ENCODE measurements at regions not wholly inside any gene's neighbourhood (a gene's known extent, or its start where the extent isn't known, plus 50 kb on each side); places are given as distances from the start of the nearest gene placed in this dataset.
"Not testable (repeated sequence)": the region's sequence is repeated elsewhere in the genome, so short reads cannot be mapped to it uniquely, and the experiment has no call there.

- H3K9me3 ChIP-seq (ENCODE audit: control insufficient read depth, low read length), result no peaks in the 10 kb centered on the region
- no peak overlapping the region for H3K4me3 ChIP-seq (ENCODE audit: low read length)
- no peaks in the 10 kb centered on the region for H3K36me3 ChIP-seq (ENCODE audit: control insufficient read depth, insufficient read depth, low read length, severe bottlenecking)
- no peak overlapping the region for H3K9ac ChIP-seq (ENCODE audit: low read length)
- DNase-seq (ENCODE audit: low read depth), result no peak
- H3K27me3 ChIP-seq (replicated peaks; ENCODE audit: control insufficient read depth, insufficient read depth, low read length), result no peaks in the 10 kb centered on the region
- H3K4me1 ChIP-seq (ENCODE audit: control insufficient read depth, insufficient read depth, low read length), result no peaks in the 10 kb centered on the region
Measured at GRCh38 chr2:34547900-34548299, 948.8 kb upstream of the FAM98A start.

- Histone ChIP-seq H3K9me3 (ENCODE audit: control insufficient read depth, low read length) (no peaks in the 10 kb centered on the region), H3K9ac (ENCODE audit: low read length) (no peak overlapping the region)
- DNase-seq (ENCODE audit: low read depth), result no peak
Measured at GRCh38 chr2:34547340-34547739, 948.2 kb upstream of the FAM98A start.

GRCh38 chr2:34545486-34546136 lies 946.5 kb upstream of the FAM98A start:
- no peaks in the 10 kb centered on the region for H3K4me1 ChIP-seq (ENCODE audit: control insufficient read depth, insufficient read depth, low read length)
- no peaks in the 10 kb centered on the region for H3K27me3 ChIP-seq (replicated peaks; ENCODE audit: control insufficient read depth, insufficient read depth, low read length)
- H3K9me3 ChIP-seq (ENCODE audit: control insufficient read depth, low read length), result peaks cover under 1% of the 10 kb centered on the region
- no peak overlapping the region for H3K4me3 ChIP-seq (ENCODE audit: low read length)
- DNase-seq (ENCODE audit: low read depth), result no peak
- no peaks in the 10 kb centered on the region for H3K36me3 ChIP-seq (ENCODE audit: control insufficient read depth, insufficient read depth, low read length, severe bottlenecking)
- H3K9ac ChIP-seq (ENCODE audit: low read length), result no peak overlapping the region

More at GRCh38 chr2:34547340-34547739, 948.2 kb upstream of the FAM98A start:
- H3K36me3 ChIP-seq (ENCODE audit: control insufficient read depth, insufficient read depth, low read length, severe bottlenecking), result no peaks in the 10 kb centered on the region
- H3K4me1 ChIP-seq (ENCODE audit: control insufficient read depth, insufficient read depth, low read length), result no peaks in the 10 kb centered on the region
- H3K27me3 ChIP-seq (replicated peaks; ENCODE audit: control insufficient read depth, insufficient read depth, low read length), result no peaks in the 10 kb centered on the region
- no peak overlapping the region for H3K4me3 ChIP-seq (ENCODE audit: low read length)

- H3K4me1 ChIP-seq (ENCODE audit: control insufficient read depth, insufficient read depth, low read length), result no peaks in the 10 kb centered on the region
- no peaks in the 10 kb centered on the region for H3K27me3 ChIP-seq (replicated peaks; ENCODE audit: control insufficient read depth, insufficient read depth, low read length)
- peaks cover 14% of the 10 kb centered on the region for H3K9me3 ChIP-seq (ENCODE audit: control insufficient read depth, low read length)
- no peak for DNase-seq (ENCODE audit: low read depth)
- H3K9ac ChIP-seq (ENCODE audit: low read length), result no peak overlapping the region
- no peaks in the 10 kb centered on the region for H3K36me3 ChIP-seq (ENCODE audit: control insufficient read depth, insufficient read depth, low read length, severe bottlenecking)
- H3K4me3 ChIP-seq (ENCODE audit: low read length), result no peak overlapping the region
Measured at GRCh38 chr2:34534761-34535160, 935.7 kb upstream of the FAM98A start.

- no peak overlapping the region for H3K4me3 ChIP-seq (ENCODE audit: low read length)
- no peak overlapping the region for H3K9ac ChIP-seq (ENCODE audit: low read length)
- H3K27me3 ChIP-seq (replicated peaks; ENCODE audit: control insufficient read depth, insufficient read depth, low read length), result no peaks in the 10 kb centered on the region
- H3K4me1 ChIP-seq (ENCODE audit: control insufficient read depth, insufficient read depth, low read length), result no peaks in the 10 kb centered on the region
- DNase-seq (ENCODE audit: low read depth), result no peak
- no peaks in the 10 kb centered on the region for H3K36me3 ChIP-seq (ENCODE audit: control insufficient read depth, insufficient read depth, low read length, severe bottlenecking)
- peaks cover 10% of the 10 kb centered on the region for H3K9me3 ChIP-seq (ENCODE audit: control insufficient read depth, low read length)
Measured at GRCh38 chr2:34534341-34534740, 935.2 kb upstream of the FAM98A start.

- Histone ChIP-seq H3K9me3 (ENCODE audit: control insufficient read depth, low read length) (peaks cover 5% of the 10 kb centered on the region), H3K27me3 (replicated peaks; ENCODE audit: control insufficient read depth, insufficient read depth, low read length) (no peaks in the 10 kb centered on the region), H3K36me3 (ENCODE audit: control insufficient read depth, insufficient read depth, low read length, severe bottlenecking) (no peaks in the 10 kb centered on the region), H3K4me3 (ENCODE audit: low read length) (no peak overlapping the region), H3K9ac (ENCODE audit: low read length) (no peak overlapping the region), H3K4me1 (ENCODE audit: control insufficient read depth, insufficient read depth, low read length) (no peaks in the 10 kb centered on the region)
- no peak for DNase-seq (ENCODE audit: low read depth)
Measured at GRCh38 chr2:34533585-34534183, 934.6 kb upstream of the FAM98A start.

- Histone ChIP-seq H3K9me3 (ENCODE audit: control insufficient read depth, low read length) (peaks cover 6% of the 10 kb centered on the region), H3K9ac (ENCODE audit: low read length) (no peak overlapping the region), H3K4me3 (ENCODE audit: low read length) (no peak overlapping the region), H3K27me3 (replicated peaks; ENCODE audit: control insufficient read depth, insufficient read depth, low read length) (no peaks in the 10 kb centered on the region), H3K36me3 (ENCODE audit: control insufficient read depth, insufficient read depth, low read length, severe bottlenecking) (no peaks in the 10 kb centered on the region), H3K4me1 (ENCODE audit: control insufficient read depth, insufficient read depth, low read length) (no peaks in the 10 kb centered on the region)
- DNase-seq (ENCODE audit: low read depth), result no peak
Measured at GRCh38 chr2:34529965-34530364, 930.9 kb upstream of the FAM98A start.

GRCh38 chr2:34523958-34524514 lies 924.9 kb upstream of the FAM98A start:
- Histone ChIP-seq H3K4me1 (ENCODE audit: control insufficient read depth, insufficient read depth, low read length) (no peaks in the 10 kb centered on the region), H3K9ac (ENCODE audit: low read length) (no peak overlapping the region), H3K36me3 (ENCODE audit: control insufficient read depth, insufficient read depth, low read length, severe bottlenecking) (no peaks in the 10 kb centered on the region), H3K9me3 (ENCODE audit: control insufficient read depth, low read length) (peaks cover 22% of the 10 kb centered on the region), H3K27me3 (replicated peaks; ENCODE audit: control insufficient read depth, insufficient read depth, low read length) (no peaks in the 10 kb centered on the region), H3K4me3 (ENCODE audit: low read length) (no peak overlapping the region)
- no peak for DNase-seq (ENCODE audit: low read depth)

GRCh38 chr2:34519659-34520058 lies 920.6 kb upstream of the FAM98A start:
- H3K4me3 ChIP-seq (ENCODE audit: low read length), result no peak overlapping the region
- H3K36me3 ChIP-seq (ENCODE audit: control insufficient read depth, insufficient read depth, low read length, severe bottlenecking), result no peaks in the 10 kb centered on the region
- no peak overlapping the region for H3K9ac ChIP-seq (ENCODE audit: low read length)
- no peak for DNase-seq (ENCODE audit: low read depth)
- no peaks in the 10 kb centered on the region for H3K4me1 ChIP-seq (ENCODE audit: control insufficient read depth, insufficient read depth, low read length)
- H3K27me3 ChIP-seq (replicated peaks; ENCODE audit: control insufficient read depth, insufficient read depth, low read length), result no peaks in the 10 kb centered on the region
- peaks cover 28% of the 10 kb centered on the region for H3K9me3 ChIP-seq (ENCODE audit: control insufficient read depth, low read length)

GRCh38 chr2:34498561-34498960 lies 899.5 kb upstream of the FAM98A start:
- no peaks in the 10 kb centered on the region for H3K27me3 ChIP-seq (replicated peaks; ENCODE audit: control insufficient read depth, insufficient read depth, low read length)
- H3K4me1 ChIP-seq (ENCODE audit: control insufficient read depth, insufficient read depth, low read length), result no peaks in the 10 kb centered on the region
- no peak for DNase-seq (ENCODE audit: low read depth)
- no peaks in the 10 kb centered on the region for H3K9me3 ChIP-seq (ENCODE audit: control insufficient read depth, low read length)
- no peak overlapping the region for H3K9ac ChIP-seq (ENCODE audit: low read length)
- H3K4me3 ChIP-seq (ENCODE audit: low read length), result no peak overlapping the region
- no peaks in the 10 kb centered on the region for H3K36me3 ChIP-seq (ENCODE audit: control insufficient read depth, insufficient read depth, low read length, severe bottlenecking)

GRCh38 chr2:34494192-34494591 lies 895.1 kb upstream of the FAM98A start:
- not testable (repeated sequence) for DNase-seq (ENCODE audit: low read depth); H3K4me1 ChIP-seq (ENCODE audit: control insufficient read depth, insufficient read depth, low read length); H3K27me3 ChIP-seq (replicated peaks; ENCODE audit: control insufficient read depth, insufficient read depth, low read length); H3K4me3 ChIP-seq (ENCODE audit: low read length); H3K36me3 ChIP-seq (ENCODE audit: control insufficient read depth, insufficient read depth, low read length, severe bottlenecking); H3K9me3 ChIP-seq (ENCODE audit: control insufficient read depth, low read length); H3K9ac ChIP-seq (ENCODE audit: low read length)
